CD4-positive, alpha-beta memory T cell (primary cell): ENCODE measurements at regions not wholly inside any gene's neighbourhood (a gene's known extent, or its start where the extent isn't known, plus 50 kb on each side); places are given as distances from the start of the nearest gene placed in this dataset.
"Not testable (repeated sequence)": the region's sequence is repeated elsewhere in the genome, so short reads cannot be mapped to it uniquely, and the experiment has no call there.

Experiments
- CTCF ChIA-PET: fragments of 350-600 bp; sonication (Branson Sonifier 250); formaldehyde crosslinking; loops from one replicate; lab custom pipeline; 2021; ENCODE audit warnings: inconsistent platforms; ENCODE audit not compliant: partially characterized antibody; lab: Charles Lee
- POLR2A ChIA-PET: fragments of 350-600 bp; sonication (Branson Sonifier 250); formaldehyde crosslinking; loops from one replicate; lab custom pipeline; 2021; ENCODE audit not compliant: partially characterized antibody; lab: Charles Lee
- DNase-seq, 5 donors: peaks; one replicate each; pipeline versions ENCODE4 v3.0.0 to v3.0.0-alpha.2; 2020 to 2022; ENCODE audit warnings: mixed read lengths in 1 of 5
- H3K27ac ChIP-seq: one replicate; pipeline ENCODE4 v1.7.0; 2013; ENCODE audit warnings: low read depth, low read length
- H3K27me3 ChIP-seq: 2 replicates; pipeline ENCODE4 v1.7.0; 2013; ENCODE audit warnings: mild to moderate bottlenecking, low read length, moderate library complexity; ENCODE audit not compliant: insufficient read depth
- H3K36me3 ChIP-seq: 2 replicates; pipeline ENCODE4 v1.7.0; 2013; ENCODE audit warnings: mild to moderate bottlenecking, low read length, moderate library complexity; ENCODE audit not compliant: insufficient read depth
- H3K4me1 ChIP-seq: 2 replicates; pipeline ENCODE4 v1.7.0; 2013; ENCODE audit warnings: mild to moderate bottlenecking, low read length, moderate library complexity; ENCODE audit not compliant: insufficient read depth
- H3K4me3 ChIP-seq, 2 donors: one replicate each; pipeline ENCODE4 v1.7.0; 2013; ENCODE audit warnings: low read length in 2 of 2, mild to moderate bottlenecking in 1 of 2
- H3K9me3 ChIP-seq, 2 donors: one replicate each; pipeline ENCODE4 v1.7.0; 2013; ENCODE audit warnings: low read length in 2 of 2, control low read depth in 1 of 2; ENCODE audit not compliant: control insufficient read depth in 1 of 2
- H3K27ac Mint-ChIP-seq, 7 donors: one replicate each; pipeline ENCODE4 v1.8.0; 2020 to 2021; ENCODE audit warnings: mixed read lengths in 7 of 7, mild to moderate bottlenecking in 6 of 7, inconsistent platforms in 3 of 7, moderate library complexity in 3 of 7
- H3K27me3 Mint-ChIP-seq, 2 donors: one replicate each; pipeline ENCODE4 v1.8.0; 2020 to 2021; ENCODE audit warnings: mixed read lengths in 2 of 2
- H3K36me3 Mint-ChIP-seq, 2 donors: one replicate each; pipeline ENCODE4 v1.8.0; 2020 to 2021; ENCODE audit warnings: mixed read lengths in 2 of 2, inconsistent platforms in 1 of 2, mild to moderate bottlenecking in 1 of 2
- H3K4me1 Mint-ChIP-seq, 4 donors: one replicate each; pipeline ENCODE4 v1.8.0; 2020 to 2021; ENCODE audit warnings: mixed read lengths in 4 of 4, mild to moderate bottlenecking in 1 of 4
- H3K4me3 Mint-ChIP-seq, 8 donors: one replicate each; pipeline ENCODE4 v1.8.0; 2020 to 2021; ENCODE audit warnings: mixed read lengths in 8 of 8, mild to moderate bottlenecking in 7 of 8, moderate library complexity in 6 of 8, inconsistent platforms in 3 of 8
- H3K9me3 Mint-ChIP-seq, 8 donors: one replicate each; pipeline ENCODE4 v1.8.0; 2020 to 2021; ENCODE audit warnings: mixed read lengths in 8 of 8, mild to moderate bottlenecking in 5 of 8, inconsistent platforms in 3 of 8, moderate library complexity in 1 of 8
- intact Hi-C: fragments of 100-400 bp; cut with micrococcal nuclease; formaldehyde crosslinking; loops from one replicate; pipeline ENCODE4 v1.15.1; 2023

DNA sequence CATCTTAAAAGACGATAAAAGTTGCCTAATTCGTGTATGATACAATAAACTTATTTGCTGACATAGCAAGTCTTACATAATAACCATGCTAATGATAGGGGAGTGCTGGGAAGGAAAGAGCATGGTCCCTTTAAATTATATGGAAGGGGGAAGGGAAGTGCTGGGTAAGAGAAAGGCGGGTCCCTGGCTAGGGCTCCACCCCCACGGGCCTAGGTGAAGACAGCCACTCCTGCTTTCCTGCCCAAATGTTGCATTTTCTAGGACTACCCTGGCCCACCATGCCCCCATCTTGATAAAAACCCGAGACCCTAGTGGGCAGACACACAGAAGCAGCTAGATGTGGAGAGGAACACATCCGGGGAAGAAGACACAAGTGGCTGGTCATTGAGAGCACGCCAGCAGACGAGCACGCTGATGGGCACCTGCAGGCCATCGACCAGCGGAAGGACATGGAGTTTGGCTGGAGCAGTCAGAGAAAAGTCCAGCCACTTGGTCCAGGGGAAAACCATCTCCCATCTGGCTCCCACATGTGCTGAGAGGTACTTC lies 328.7 kb downstream of the ARL4A start:
- no peak overlapping the region for H3K4me3 Mint-ChIP-seq
- ChIA-PET POLR2A (no interaction called here), CTCF (no interaction called here)
- Histone ChIP-seq H3K36me3 (no peaks in the 10 kb centered on the region), H3K27me3 (no peaks in the 10 kb centered on the region), H3K4me1 (no peaks in the 10 kb centered on the region), H3K27ac (no peak overlapping the region), H3K9me3 (no peaks in the 10 kb centered on the region), H3K4me3 (no peak overlapping the region)
- H3K9me3 Mint-ChIP-seq, result peaks cover 0 to 3% (median 3%) of the 10 kb centered on the region in 8 donors
- H3K36me3 Mint-ChIP-seq, result peaks cover 0 to 4% of the 10 kb centered on the region in 2 donors
- intact Hi-C loops, result no loop called here
- H3K27me3 Mint-ChIP-seq, result peaks cover 6 to 7% of the 10 kb centered on the region in 2 donors
- H3K27ac Mint-ChIP-seq, result no peak overlapping the region
- peaks cover 0 to 1% (median 0%) of the 10 kb centered on the region in 4 donors for H3K4me1 Mint-ChIP-seq
- no peak for DNase-seq

DNA sequence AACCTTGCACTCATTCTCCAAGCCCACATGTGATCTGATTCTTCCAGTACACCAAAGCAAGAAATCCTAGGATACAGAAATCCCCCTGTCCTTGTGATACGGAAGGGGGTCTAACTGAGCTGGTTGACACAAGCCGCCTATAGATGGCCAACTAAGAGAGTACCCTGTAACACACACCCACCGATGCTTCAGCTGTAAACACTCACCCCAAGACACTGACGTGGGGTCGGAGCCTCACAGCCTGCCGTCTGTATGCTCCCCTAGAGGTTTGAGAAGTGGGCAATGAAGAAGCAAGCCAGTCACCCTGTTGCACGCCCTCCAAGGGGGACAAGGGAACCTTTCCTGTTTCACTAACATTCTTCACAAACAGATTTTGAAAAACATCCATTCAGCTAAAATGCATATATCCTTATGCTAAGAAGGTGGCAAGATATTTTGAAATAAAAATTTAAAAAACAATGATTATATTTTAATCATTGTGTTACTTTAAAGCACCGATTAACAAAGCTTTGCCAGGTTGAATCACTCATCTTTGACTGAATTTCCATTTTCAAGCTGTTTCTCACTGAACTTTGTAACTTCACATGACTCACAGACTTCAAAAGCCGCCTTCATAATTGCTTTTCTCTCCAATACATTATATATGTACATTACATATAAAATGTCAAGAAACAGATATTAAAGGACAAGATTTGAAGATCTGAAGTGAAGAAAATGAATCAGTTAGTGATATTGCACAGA lies 329.3 kb downstream of the ARL4A start:
- H3K4me3 Mint-ChIP-seq, result no peak overlapping the region
- Histone ChIP-seq H3K27me3 (no peaks in the 10 kb centered on the region), H3K9me3 (no peaks in the 10 kb centered on the region), H3K36me3 (no peaks in the 10 kb centered on the region), H3K4me1 (no peaks in the 10 kb centered on the region), H3K4me3 (no peak overlapping the region), H3K27ac (no peak overlapping the region)
- H3K9me3 Mint-ChIP-seq, result peaks cover 0 to 3% (median 0%) of the 10 kb centered on the region in 8 donors
- no peak overlapping the region for H3K27ac Mint-ChIP-seq
- intact Hi-C loops, result no loop called here
- ChIA-PET POLR2A (no interaction called here), CTCF (no interaction called here)
- no peaks in the 10 kb centered on the region for H3K36me3 Mint-ChIP-seq
- no peak for DNase-seq
- peaks cover 3 to 4% of the 10 kb centered on the region in 2 donors for H3K27me3 Mint-ChIP-seq
- no peaks in the 10 kb centered on the region for H3K4me1 Mint-ChIP-seq

DNA sequence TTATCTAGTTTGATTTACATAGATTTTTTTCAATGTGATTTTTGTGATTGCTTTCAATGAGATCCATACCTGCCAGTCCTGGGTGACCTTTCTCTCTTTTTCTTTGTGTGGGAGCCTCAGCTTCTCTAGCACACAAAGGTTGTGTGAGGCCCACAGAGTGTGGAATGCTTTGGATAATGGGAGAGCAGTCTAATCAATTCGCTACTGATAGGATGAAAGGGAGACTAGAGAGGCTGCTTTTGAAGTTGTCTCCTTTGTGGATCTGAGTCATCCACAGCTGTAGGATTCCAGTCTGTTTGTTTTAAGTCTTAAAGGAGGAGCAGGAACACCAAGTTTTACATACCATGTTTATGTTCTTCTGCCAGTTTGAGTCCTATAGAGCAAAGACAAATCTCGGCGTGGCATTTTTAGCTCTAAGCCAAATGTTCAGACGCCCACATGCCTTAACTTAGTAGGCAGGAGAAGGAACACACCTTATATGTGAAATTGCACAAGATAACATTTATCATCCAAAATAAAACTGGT lies 330.0 kb downstream of the ARL4A start:
- H3K4me1 ChIP-seq, result no peaks in the 10 kb centered on the region
- Mint-ChIP-seq H3K4me1 (no peaks in the 10 kb centered on the region), H3K4me3 (no peak overlapping the region), H3K9me3 (peaks cover 0 to 3% (median 0%) of the 10 kb centered on the region in 8 donors), H3K36me3 (no peaks in the 10 kb centered on the region), H3K27me3 (peaks cover 3 to 4% of the 10 kb centered on the region in 2 donors), H3K27ac (no peak overlapping the region)
- intact Hi-C loops, result no loop called here
- no peaks in the 10 kb centered on the region for H3K36me3 ChIP-seq
- no peak for DNase-seq
- POLR2A ChIA-PET, result no interaction called here
- no peaks in the 10 kb centered on the region for H3K9me3 ChIP-seq
- H3K4me3 ChIP-seq, result no peak overlapping the region
- CTCF ChIA-PET, result no interaction called here
- H3K27ac ChIP-seq, result no peak overlapping the region
- H3K27me3 ChIP-seq, result no peaks in the 10 kb centered on the region

DNA sequence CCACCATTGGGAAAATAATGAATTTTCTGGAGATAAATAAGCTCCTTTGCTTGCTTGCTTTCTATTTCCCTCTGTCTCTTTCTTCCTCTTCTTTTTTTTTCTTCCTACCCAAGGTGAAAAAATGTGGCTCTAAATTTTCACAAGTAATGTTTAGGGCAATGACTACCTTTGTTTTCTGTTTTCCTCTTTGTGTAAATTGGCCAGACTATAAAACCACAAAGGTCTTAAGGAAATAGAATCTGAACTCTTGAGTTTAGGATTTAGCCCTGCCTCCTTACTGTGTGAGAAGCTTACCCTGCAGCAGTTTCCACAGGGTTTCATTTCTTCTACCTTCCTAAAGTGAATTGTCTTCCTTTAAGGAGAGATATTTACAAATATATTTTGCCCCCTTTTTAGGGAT lies 330.4 kb downstream of the ARL4A start:
- Histone ChIP-seq H3K27me3 (no peaks in the 10 kb centered on the region), H3K4me1 (no peaks in the 10 kb centered on the region), H3K4me3 (no peak overlapping the region), H3K36me3 (no peaks in the 10 kb centered on the region), H3K27ac (no peak overlapping the region), H3K9me3 (no peaks in the 10 kb centered on the region)
- Mint-ChIP-seq H3K36me3 (no peaks in the 10 kb centered on the region), H3K4me1 (no peaks in the 10 kb centered on the region), H3K27ac (peak overlapping the region in 1 of 7 donors; percentile 35), H3K27me3 (peaks cover 3 to 4% of the 10 kb centered on the region in 2 donors), H3K9me3 (peaks cover 0 to 3% (median 0%) of the 10 kb centered on the region in 8 donors), H3K4me3 (no peak overlapping the region)
- intact Hi-C loops, result no loop called here
- DNase-seq, result no peak
- POLR2A ChIA-PET, result no interaction called here
- CTCF ChIA-PET, result no interaction called here

DNA sequence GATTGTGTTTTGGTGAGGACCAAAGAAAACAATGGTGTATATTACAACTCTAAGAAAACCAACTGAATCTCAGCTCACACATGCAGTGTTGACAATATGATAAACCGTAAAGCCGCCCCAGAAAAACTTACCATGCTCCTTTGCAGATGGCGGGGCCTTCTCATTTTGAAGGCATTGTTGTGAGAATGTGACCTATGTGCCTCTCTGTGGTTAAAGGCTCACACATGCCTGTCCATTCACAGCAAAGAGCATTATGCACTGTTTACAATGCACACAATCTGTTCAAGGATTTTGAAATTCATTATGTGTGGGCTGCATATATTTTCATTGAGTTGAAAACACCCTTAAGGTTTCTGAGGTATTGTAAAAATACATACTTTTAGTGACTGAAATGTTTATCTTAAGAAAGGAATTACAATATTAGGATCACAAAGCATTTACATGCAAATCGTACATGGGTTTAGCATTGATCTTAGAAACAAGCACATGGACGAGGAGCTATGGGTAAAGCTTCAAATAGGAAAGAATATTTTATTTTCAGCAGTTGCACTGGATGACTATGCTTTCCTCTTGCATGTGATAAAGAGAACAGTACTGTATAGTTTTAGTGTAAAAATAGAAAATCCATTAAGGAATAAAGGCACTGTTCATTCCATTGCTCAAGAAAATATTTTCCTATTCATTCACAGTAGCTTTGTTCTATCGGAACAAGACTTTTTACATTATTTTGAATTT lies 334.3 kb downstream of the ARL4A start:
- H3K27me3 ChIP-seq, result no peaks in the 10 kb centered on the region
- Mint-ChIP-seq H3K27me3 (peaks cover 0 to 3% of the 10 kb centered on the region in 2 donors), H3K4me3 (no peak overlapping the region), H3K27ac (no peak overlapping the region), H3K9me3 (peaks cover 0 to 5% (median 0%) of the 10 kb centered on the region in 8 donors), H3K4me1 (no peaks in the 10 kb centered on the region), H3K36me3 (no peaks in the 10 kb centered on the region)
- intact Hi-C loops, result no loop called here
- no peak overlapping the region for H3K4me3 ChIP-seq
- ChIA-PET CTCF (interaction anchor here (0.5 kb wide), 1 partner anchor 172 kb away, joined by 3 read pairs; no protein-coding TSS in a partner anchor), POLR2A (no interaction called here)
- DNase-seq, result no peak
- no peaks in the 10 kb centered on the region for H3K36me3 ChIP-seq
- H3K27ac ChIP-seq, result no peak overlapping the region
- no peaks in the 10 kb centered on the region for H3K9me3 ChIP-seq
- H3K4me1 ChIP-seq, result no peaks in the 10 kb centered on the region

DNA sequence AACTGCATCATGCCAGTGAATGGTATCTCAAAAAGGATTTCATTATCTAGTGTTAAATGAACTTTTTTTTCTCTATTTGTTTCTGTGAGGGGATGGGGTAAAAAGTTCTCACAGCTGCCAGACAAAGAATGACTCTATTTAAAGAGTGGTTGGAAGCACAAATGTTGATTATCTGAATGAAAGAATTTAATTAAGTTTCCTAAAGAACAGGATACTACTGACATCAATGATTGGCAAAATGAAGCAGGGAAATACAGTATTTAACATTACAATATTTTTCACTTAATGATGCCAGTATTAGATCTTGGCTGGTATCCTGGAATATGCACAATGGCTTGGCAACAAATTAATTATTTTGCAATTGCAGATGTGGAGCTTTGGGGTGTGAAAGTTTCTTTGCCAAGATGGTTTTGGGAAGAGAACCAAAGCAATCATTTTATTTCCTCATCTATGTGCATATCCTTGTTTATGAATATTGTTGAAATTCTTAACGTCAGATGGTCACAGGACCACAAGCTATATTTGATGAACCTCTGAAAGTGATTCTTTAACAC lies 336.8 kb downstream of the ARL4A start:
- Histone ChIP-seq H3K4me1 (no peaks in the 10 kb centered on the region), H3K27ac (no peak overlapping the region), H3K27me3 (no peaks in the 10 kb centered on the region), H3K36me3 (no peaks in the 10 kb centered on the region), H3K4me3 (no peak overlapping the region), H3K9me3 (no peaks in the 10 kb centered on the region)
- Mint-ChIP-seq H3K9me3 (peaks cover 0 to 5% (median under 1%) of the 10 kb centered on the region in 8 donors), H3K27ac (no peak overlapping the region), H3K4me3 (no peak overlapping the region), H3K27me3 (peaks cover 3% of the 10 kb centered on the region in 2 donors), H3K4me1 (no peaks in the 10 kb centered on the region), H3K36me3 (no peaks in the 10 kb centered on the region)
- no peak for DNase-seq
- intact Hi-C loops, result no loop called here
- CTCF ChIA-PET, result interaction anchor here (0.6 kb wide), 1 partner anchor 1813 kb away, joined by 3 read pairs; no protein-coding TSS in a partner anchor
- POLR2A ChIA-PET, result no interaction called here

DNA sequence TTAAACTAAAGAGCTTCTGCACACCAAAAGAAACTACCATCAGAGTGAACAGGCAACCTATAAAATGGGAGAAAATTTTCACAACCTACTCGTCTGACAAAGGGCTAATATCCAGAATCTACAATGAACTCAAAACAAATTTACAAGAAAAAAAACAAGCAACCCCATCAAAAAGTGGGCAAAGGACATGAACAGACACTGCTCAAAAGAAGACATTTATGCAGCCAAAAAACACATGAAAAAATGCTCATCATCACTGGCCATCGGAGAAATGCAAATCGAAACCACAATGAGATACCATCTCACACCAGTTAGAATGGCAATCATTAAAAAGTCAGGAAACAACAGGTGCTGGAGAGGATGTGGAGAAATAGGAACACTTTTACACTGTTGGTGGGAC lies 337.6 kb downstream of the ARL4A start:
- peak overlapping the region in 1 of 8 donors; percentile 26 for H3K4me3 Mint-ChIP-seq
- H3K27ac ChIP-seq, H3K9me3 Mint-ChIP-seq, H3K4me3 ChIP-seq, H3K27me3 Mint-ChIP-seq, H3K4me1 ChIP-seq, intact Hi-C loops, H3K4me1 Mint-ChIP-seq, H3K36me3 ChIP-seq, DNase-seq, H3K9me3 ChIP-seq, CTCF ChIA-PET, H3K27me3 ChIP-seq, H3K27ac Mint-ChIP-seq, H3K36me3 Mint-ChIP-seq, POLR2A ChIA-PET: not testable (repeated sequence)
